Loucy (cell line): ENCODE measurements at regions not wholly inside any gene's neighbourhood (a gene's known extent, or its start where the extent isn't known, plus 50 kb on each side); places are given as distances from the start of the nearest gene placed in this dataset.

ENCODE experiments used
- H2AFZ ChIP-seq: fragments of 200-600 bp; sonication (generic); 2 replicates; pipeline ENCODE4 v1.6.0; 2016; ENCODE audit warnings: antibody characterized with exemption, mild to moderate bottlenecking, low read length, moderate library complexity
- H3F3A ChIP-seq: fragments of 200-600 bp; 2 replicates; pipeline ENCODE4 v1.6.0; 2016; ENCODE audit warnings: antibody characterized with exemption, low read depth, mild to moderate bottlenecking
- H3K27me3 ChIP-seq: fragments of 200-600 bp; sonication (generic); 2 replicates; pipeline ENCODE4 v1.6.1; 2014; ENCODE audit warnings: low read length, mild to moderate bottlenecking; ENCODE audit not compliant: insufficient read depth, poor library complexity, severe bottlenecking
- H3K36me3 ChIP-seq: fragments of 200-600 bp; sonication (generic); 2 replicates; pipeline ENCODE4 v1.6.1; 2016; ENCODE audit warnings: low read length; ENCODE audit not compliant: insufficient read depth
- H3K4me1 ChIP-seq: fragments of 200-600 bp; sonication (generic); 2 replicates; pipeline ENCODE4 v1.5.1; 2014; ENCODE audit warnings: low read length, mild to moderate bottlenecking; ENCODE audit not compliant: insufficient read depth, poor library complexity, severe bottlenecking
- H3K4me2 ChIP-seq: fragments of 200-600 bp; sonication (generic); 2 replicates; pipeline ENCODE4 v1.6.0; 2014; ENCODE audit warnings: antibody characterized with exemption, low read length, low read depth, mild to moderate bottlenecking; ENCODE audit not compliant: poor library complexity, severe bottlenecking
- H3K4me3 ChIP-seq: fragments of 200-600 bp; sonication (generic); 2 replicates; pipeline ENCODE4 v1.5.1; 2014; ENCODE audit warnings: low read length, mild to moderate bottlenecking, mixed read lengths; ENCODE audit not compliant: poor library complexity, severe bottlenecking
- H3K79me2 ChIP-seq: fragments of 200-600 bp; sonication (generic); 2 replicates; pipeline ENCODE4 v1.6.1; 2014; ENCODE audit warnings: low read length; ENCODE audit not compliant: insufficient read depth
- H3K9ac ChIP-seq: fragments of 200-600 bp; sonication (generic); 2 replicates; pipeline ENCODE4 v1.6.0; 2014; ENCODE audit warnings: mild to moderate bottlenecking, low read depth, low read length, moderate library complexity; ENCODE audit not compliant: poor library complexity, severe bottlenecking
- H3K9me2 ChIP-seq: fragments of 200-600 bp; sonication (generic); replicated peaks from 2 replicates; pipeline ENCODE4 v1.6.1; 2016; ENCODE audit warnings: low read depth, low read length, mixed read lengths
- H3K9me3 ChIP-seq: fragments of 200-600 bp; sonication (generic); 2 replicates; pipeline ENCODE4 v1.6.1; 2014; ENCODE audit warnings: mild to moderate bottlenecking, antibody characterized with exemption, low read length, low read depth; ENCODE audit not compliant: insufficient read depth
- H4K20me1 ChIP-seq: fragments of 200-600 bp; sonication (generic); 2 replicates; pipeline ENCODE4 v1.6.0; 2014; ENCODE audit warnings: antibody characterized with exemption, low read length, mild to moderate bottlenecking; ENCODE audit not compliant: insufficient read depth, poor library complexity, severe bottlenecking
- CTCF ChIP-seq: fragments of 200-600 bp; sonication (generic); conservative IDR thresholded peaks from 2 replicates; pipeline ENCODE4 v1.5.1; 2014; ENCODE audit warnings: mild to moderate bottlenecking, antibody characterized with exemption, low read length
- EZH2phosphoT487 ChIP-seq: fragments of 200-600 bp; IDR thresholded peaks from 2 replicates; pipeline ENCODE4 v1.6.1; 2018; ENCODE audit warnings: antibody characterized with exemption, mild to moderate bottlenecking, moderate library complexity, borderline replicate concordance

GRCh38 chr10:120279196-120279595 lies 177.8 kb upstream of the PLPP4 start:
- no peak overlapping the region for H3K4me3 ChIP-seq
- H3F3A ChIP-seq = no peaks in the 10 kb centered on the region
- TF ChIP-seq CTCF = no peak
- TF ChIP-seq EZH2phosphoT487 = no peak
- no peaks in the 10 kb centered on the region for H3K27me3 ChIP-seq
- H3K36me3 ChIP-seq = no peaks in the 10 kb centered on the region
- H3K9ac ChIP-seq = no peak overlapping the region
- H3K9me3 ChIP-seq = no peaks in the 10 kb centered on the region
- H3K9me2 ChIP-seq = no peaks in the 10 kb centered on the region
- H3K4me2 ChIP-seq = no peak overlapping the region
- H3K4me1 ChIP-seq = no peaks in the 10 kb centered on the region
- no peaks in the 10 kb centered on the region for H3K79me2 ChIP-seq
- no peak overlapping the region for H2AFZ ChIP-seq
- no peaks in the 10 kb centered on the region for H4K20me1 ChIP-seq

GRCh38 chr10:120282421-120282820 lies 174.6 kb upstream of the PLPP4 start:
- H3K9me2 ChIP-seq = no peaks in the 10 kb centered on the region
- no peaks in the 10 kb centered on the region for H4K20me1 ChIP-seq
- no peak overlapping the region for H3K4me2 ChIP-seq
- no peaks in the 10 kb centered on the region for H3K36me3 ChIP-seq
- no peaks in the 10 kb centered on the region for H3F3A ChIP-seq
- no peak overlapping the region for H3K4me3 ChIP-seq
- H2AFZ ChIP-seq = no peak overlapping the region
- no peak for TF ChIP-seq EZH2phosphoT487
- no peak for TF ChIP-seq CTCF
- H3K27me3 ChIP-seq = no peaks in the 10 kb centered on the region
- H3K4me1 ChIP-seq = no peaks in the 10 kb centered on the region
- H3K79me2 ChIP-seq = no peaks in the 10 kb centered on the region
- H3K9ac ChIP-seq = no peak overlapping the region
- H3K9me3 ChIP-seq = no peaks in the 10 kb centered on the region

- Histone ChIP-seq H3K27me3 (no peaks in the 10 kb centered on the region), H3K9me2 (no peaks in the 10 kb centered on the region), H3K4me3 (no peak overlapping the region), H3K4me1 (no peaks in the 10 kb centered on the region), H3F3A (no peaks in the 10 kb centered on the region), H3K36me3 (no peaks in the 10 kb centered on the region), H4K20me1 (no peaks in the 10 kb centered on the region), H3K9me3 (no peaks in the 10 kb centered on the region), H3K79me2 (no peaks in the 10 kb centered on the region), H3K9ac (no peak overlapping the region), H2AFZ (no peak overlapping the region), H3K4me2 (no peak overlapping the region)
- TF ChIP-seq CTCF = no peak
- TF ChIP-seq EZH2phosphoT487 = no peak
Observed at GRCh38 chr10:120282846-120283492, 174.1 kb upstream of the PLPP4 start.
